ENCODE measurements at regions not wholly inside any gene's neighbourhood (a gene's known extent, or its start where the extent isn't known, plus 50 kb on each side); places are given as distances from the start of the nearest gene placed in this dataset.
"Not testable (repeated sequence)": the region's sequence is repeated elsewhere in the genome, so short reads cannot be mapped to it uniquely, and the experiment has no call there.

DNA sequence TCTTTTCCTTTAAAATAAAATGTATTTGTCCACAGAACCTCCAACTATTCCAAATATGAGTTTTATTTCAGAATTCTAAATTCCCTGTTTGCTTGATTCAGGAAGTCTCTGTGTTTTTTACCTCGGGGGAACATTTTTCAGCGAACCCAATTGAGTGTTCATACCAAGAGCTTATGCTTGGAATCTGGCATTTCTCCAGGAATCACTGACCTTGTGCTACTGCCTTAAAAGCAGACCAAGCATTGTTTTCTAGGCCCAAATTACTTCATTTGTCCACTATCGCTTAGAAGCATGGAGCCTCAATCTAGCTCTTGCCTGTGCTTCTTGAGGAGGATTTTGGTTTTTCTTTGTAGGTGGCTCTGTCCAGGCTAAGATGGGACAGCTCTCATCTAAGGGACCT, 59.4 kb downstream of the EBLN1 start:
- Histone ChIP-seq H3K27me3 (ENCODE audit: control insufficient read depth, insufficient read depth, low read length) (no peaks in the 10 kb centered on the region), H3K36me3 (replicated peaks; ENCODE audit: control insufficient read depth, insufficient read depth, low read length) (no peaks in the 10 kb centered on the region), H3K4me3 (ENCODE audit: insufficient read depth, low read depth, low read length) (no peak overlapping the region)
- DNase-seq, result no peak

DNA sequence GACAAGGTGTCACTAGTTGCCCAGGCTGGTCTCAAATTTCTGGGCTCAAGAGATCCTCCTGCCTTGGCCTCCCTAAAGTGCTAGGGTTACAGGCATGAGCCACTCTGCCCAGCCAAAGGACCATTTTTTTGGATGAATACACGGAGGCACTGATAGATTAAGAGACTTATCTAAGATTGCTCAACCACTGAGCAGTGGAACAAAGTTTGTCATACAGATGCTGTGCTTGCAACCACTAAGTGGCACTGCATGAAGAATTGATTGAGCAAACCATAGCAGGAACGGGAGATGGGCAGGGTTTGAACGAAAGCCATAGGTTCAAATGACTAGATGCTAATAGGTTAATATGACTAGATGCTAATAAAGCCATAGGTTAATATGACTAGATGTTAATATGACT, 61.1 kb downstream of the EBLN1 start:
- Histone ChIP-seq H3K36me3 (replicated peaks; ENCODE audit: control insufficient read depth, insufficient read depth, low read length) (no peaks in the 10 kb centered on the region), H3K4me3 (ENCODE audit: insufficient read depth, low read depth, low read length) (no peak overlapping the region), H3K27me3 (ENCODE audit: control insufficient read depth, insufficient read depth, low read length) (no peaks in the 10 kb centered on the region)
- DNase-seq, result no peak

DNA sequence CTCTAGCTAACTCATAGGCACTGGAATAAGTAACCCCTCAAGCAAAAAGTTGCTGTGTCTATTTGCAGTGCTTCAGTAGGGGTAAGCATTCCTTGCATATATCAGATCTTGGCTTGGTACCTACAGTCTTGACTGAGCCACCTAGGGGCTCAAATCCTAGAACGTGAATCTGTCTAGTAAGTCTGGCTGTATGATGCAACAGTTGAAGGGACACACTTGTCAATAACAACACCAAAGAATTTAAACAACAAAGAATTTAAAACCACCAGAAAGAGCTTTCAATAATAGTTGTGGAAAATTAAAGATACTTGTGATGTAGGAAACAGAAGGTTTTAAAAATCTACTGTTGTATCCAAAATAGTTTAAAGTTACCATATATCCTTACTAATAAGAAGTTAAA, 65.4 kb downstream of the EBLN1 start:
- H3K4me3 ChIP-seq (ENCODE audit: insufficient read depth, low read depth, low read length), result no peak overlapping the region
- no peak for DNase-seq
- no peaks in the 10 kb centered on the region for H3K27me3 ChIP-seq (ENCODE audit: control insufficient read depth, insufficient read depth, low read length)
- H3K36me3 ChIP-seq (replicated peaks; ENCODE audit: control insufficient read depth, insufficient read depth, low read length), result no peaks in the 10 kb centered on the region

DNA sequence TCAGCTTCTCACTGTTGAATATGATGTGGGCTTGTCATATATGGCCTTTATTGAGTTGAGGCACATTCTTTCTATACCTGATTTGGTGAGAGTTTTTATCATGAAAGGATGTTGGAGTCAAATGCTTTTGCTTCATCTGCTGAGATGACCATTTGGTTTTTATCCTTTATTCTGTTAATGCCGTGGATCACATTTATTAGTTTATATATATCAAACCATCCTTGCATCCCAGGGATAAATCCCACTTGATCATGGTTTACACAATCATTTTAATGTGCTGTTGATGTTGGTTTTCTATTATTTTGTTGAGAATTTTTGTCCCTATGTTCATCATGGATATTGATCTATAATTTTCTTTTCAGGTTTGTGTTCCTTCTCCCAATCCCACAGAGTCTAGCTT, 67.0 kb downstream of the EBLN1 start:
- no peak overlapping the region for H3K4me3 ChIP-seq (ENCODE audit: insufficient read depth, low read depth, low read length)
- no peaks in the 10 kb centered on the region for H3K36me3 ChIP-seq (replicated peaks; ENCODE audit: control insufficient read depth, insufficient read depth, low read length)
- DNase-seq, result no peak
- H3K27me3 ChIP-seq (ENCODE audit: control insufficient read depth, insufficient read depth, low read length), result no peaks in the 10 kb centered on the region

DNA sequence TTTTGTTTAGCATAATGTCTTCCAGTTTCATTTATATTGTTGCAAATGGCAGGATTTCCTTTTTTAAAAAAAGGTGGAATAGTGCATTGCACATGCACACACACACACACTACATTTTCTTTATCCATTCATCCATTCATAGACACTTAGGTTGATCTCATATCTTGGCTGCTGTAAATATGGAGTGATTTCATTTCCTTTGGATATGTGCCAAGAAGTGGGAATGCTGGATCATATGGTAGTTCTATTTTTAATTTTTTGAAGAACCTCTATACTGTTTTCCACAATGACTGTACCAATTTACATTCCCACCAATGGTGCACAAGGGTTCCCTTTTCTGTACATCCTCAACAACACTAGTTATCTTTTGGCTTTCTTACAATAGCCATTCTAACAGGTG, 68.9 kb downstream of the EBLN1 start:
- Histone ChIP-seq H3K36me3 (replicated peaks; ENCODE audit: control insufficient read depth, insufficient read depth, low read length) (no peaks in the 10 kb centered on the region), H3K4me3 (ENCODE audit: insufficient read depth, low read depth, low read length) (no peak overlapping the region), H3K27me3 (ENCODE audit: control insufficient read depth, insufficient read depth, low read length) (no peaks in the 10 kb centered on the region)
- no peak for DNase-seq

DNA sequence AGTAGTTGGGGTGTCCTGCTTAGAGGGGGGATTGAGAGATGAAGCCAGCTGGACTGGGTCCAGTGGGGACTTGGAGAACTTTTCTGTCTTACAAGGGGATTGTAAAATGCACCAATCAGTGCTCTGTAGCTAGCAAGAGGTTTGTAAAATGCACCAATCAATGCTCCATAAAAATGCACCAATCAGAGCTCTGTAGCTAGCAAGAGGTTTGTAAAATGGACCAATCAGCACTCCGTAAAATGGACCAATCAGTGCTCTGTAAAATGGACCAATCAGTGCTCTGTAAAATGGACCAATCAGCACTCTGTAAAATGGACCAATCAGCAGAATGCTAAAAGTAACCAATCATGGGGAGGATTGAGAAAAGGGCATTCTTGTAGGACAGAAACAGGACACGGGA, 71.9 kb downstream of the EBLN1 start:
- not testable (repeated sequence) for DNase-seq; H3K27me3 ChIP-seq (ENCODE audit: control insufficient read depth, insufficient read depth, low read length); H3K36me3 ChIP-seq (replicated peaks; ENCODE audit: control insufficient read depth, insufficient read depth, low read length); H3K4me3 ChIP-seq (ENCODE audit: insufficient read depth, low read depth, low read length)

DNA sequence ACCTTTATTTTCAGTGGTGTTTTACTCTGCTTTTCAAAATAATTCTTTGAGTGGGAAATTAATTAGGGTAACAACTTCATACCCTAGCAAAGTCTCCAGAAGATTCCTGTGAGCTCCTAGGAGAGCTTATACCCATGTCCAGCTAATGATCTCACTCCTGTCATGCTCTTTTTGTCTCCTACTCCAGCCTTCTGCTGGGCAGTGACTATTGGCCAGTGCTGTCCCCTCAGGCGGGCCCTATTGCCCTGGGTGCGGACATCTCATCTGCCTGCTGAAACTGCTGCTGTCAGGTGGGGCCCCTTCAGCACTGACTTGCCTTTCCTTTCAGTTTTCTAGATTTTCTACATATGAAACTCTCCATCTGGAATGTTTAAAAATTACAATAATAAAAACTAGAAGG, 80.3 kb downstream of the EBLN1 start:
- no peaks in the 10 kb centered on the region for H3K27me3 ChIP-seq (ENCODE audit: control insufficient read depth, insufficient read depth, low read length)
- H3K36me3 ChIP-seq (replicated peaks; ENCODE audit: control insufficient read depth, insufficient read depth, low read length), result no peaks in the 10 kb centered on the region
- no peak overlapping the region for H3K4me3 ChIP-seq (ENCODE audit: insufficient read depth, low read depth, low read length)
- DNase-seq, result no peak

DNA sequence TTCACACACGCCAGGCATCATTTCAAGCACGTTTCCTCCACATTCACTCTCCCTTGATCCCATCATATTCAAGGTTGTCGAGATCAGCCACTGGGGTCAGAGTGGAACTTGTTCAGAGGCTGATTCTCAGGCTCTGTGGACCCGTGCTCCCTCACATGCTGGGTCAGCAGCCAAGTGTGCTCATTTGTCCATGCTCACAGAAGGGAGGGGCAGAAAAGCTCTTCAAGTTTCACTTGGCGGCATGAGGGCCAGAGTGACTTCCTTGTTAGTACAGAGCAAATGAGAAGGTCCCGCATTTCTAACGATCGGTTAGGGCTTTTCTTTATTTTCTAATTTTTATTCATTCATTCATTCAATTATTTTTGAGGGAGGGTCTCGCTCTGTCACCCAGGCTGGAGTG, 82.2 kb downstream of the EBLN1 start:
- H3K36me3 ChIP-seq (replicated peaks; ENCODE audit: control insufficient read depth, insufficient read depth, low read length), result no peaks in the 10 kb centered on the region
- no peak for DNase-seq

DNA sequence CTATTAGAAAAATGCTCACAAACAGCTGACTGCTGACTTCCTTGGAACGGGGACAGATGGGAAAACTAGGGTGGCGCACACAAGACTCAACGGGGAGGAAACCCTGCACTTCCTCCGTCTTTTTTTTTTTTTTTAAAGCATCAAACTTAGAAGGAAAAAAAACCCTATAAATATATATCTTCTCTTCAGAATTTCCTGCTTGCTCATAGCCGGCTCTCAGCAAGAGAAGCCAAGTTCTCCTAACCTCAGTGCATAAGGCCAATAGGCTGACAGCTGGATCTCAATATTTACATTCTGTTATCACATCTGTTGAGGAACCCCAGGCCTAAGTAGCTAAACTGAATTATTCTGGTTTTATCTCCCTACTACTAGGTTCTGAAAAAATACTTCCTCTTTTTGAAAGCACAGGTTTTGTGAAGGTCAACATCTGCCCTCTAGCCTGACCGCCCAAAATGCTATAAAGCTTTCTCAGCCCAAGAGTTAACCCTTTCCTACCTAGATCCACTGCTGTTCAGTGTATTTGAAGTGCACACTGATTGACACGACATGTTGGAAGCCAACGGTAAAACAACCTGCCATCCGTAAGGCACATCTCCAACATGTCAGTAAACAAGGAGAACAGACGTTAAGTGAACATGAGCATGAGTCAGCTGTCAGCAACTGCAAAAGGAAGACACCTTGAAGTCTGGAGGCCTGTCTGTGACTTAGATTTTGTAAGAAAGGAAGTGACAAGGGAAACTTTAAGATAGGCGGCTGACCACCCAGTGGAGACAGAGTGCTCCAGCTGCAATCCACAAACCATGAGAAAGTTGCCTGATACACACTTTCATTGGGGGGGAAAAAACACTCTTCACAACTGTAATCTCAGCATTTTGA, 83.8 kb downstream of the EBLN1 start:
- Histone ChIP-seq H3K4me3 (ENCODE audit: insufficient read depth, low read depth, low read length) (no peak overlapping the region), H3K27me3 (ENCODE audit: control insufficient read depth, insufficient read depth, low read length) (no peaks in the 10 kb centered on the region), H3K36me3 (replicated peaks; ENCODE audit: control insufficient read depth, insufficient read depth, low read length) (no peaks in the 10 kb centered on the region)
- DNase-seq, result no peak

More for the DNA sequence above, 82.2 kb downstream of the EBLN1 start:
- H3K27me3 ChIP-seq (ENCODE audit: control insufficient read depth, insufficient read depth, low read length), result no peaks in the 10 kb centered on the region
- no peak overlapping the region for H3K4me3 ChIP-seq (ENCODE audit: insufficient read depth, low read depth, low read length)

DNA sequence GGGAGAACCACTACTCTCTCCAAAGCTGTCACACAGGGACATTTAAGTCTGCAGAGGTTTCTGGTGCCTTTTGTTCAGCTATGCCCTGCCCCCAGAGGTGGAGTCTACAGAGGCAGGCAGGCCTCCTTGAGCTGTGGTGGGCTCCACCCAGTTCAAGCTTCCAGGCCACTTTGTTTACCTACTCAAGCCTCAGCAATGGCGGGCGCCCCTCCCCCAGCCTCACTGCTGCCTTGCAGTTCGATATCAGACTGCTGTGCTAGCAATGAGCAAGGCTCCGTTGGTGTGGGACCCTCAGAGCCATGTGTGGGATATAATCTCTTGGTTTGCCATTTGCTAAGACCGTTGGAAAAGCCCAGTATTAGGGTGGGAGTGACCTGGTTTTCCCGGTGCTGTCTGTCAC, 87.0 kb downstream of the EBLN1 start:
- H3K4me3 ChIP-seq (ENCODE audit: insufficient read depth, low read depth, low read length); H3K27me3 ChIP-seq (ENCODE audit: control insufficient read depth, insufficient read depth, low read length); H3K36me3 ChIP-seq (replicated peaks; ENCODE audit: control insufficient read depth, insufficient read depth, low read length); DNase-seq: not testable (repeated sequence)

DNA sequence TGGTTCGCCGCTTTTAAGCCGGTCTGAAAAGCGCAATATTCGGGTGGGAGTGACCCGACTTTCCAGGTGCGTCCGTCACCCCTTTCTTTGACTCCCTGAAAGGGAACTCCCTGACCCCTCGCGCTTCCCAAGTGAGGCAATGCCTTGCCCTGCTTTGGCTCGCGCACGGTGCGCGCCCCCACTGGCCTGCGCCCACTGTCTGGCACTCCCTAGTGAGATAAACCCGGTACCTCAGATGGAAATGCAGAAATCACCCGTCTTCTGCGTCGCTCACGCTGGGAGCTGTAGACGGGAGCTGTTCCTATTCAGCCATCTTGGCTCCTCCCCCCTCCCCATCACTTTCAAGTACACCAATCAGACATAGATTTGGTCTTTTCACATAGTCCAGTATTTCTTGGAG, 88.2 kb downstream of the EBLN1 start:
- H3K36me3 ChIP-seq (replicated peaks; ENCODE audit: control insufficient read depth, insufficient read depth, low read length); H3K4me3 ChIP-seq (ENCODE audit: insufficient read depth, low read depth, low read length); DNase-seq; H3K27me3 ChIP-seq (ENCODE audit: control insufficient read depth, insufficient read depth, low read length): not testable (repeated sequence)

DNA sequence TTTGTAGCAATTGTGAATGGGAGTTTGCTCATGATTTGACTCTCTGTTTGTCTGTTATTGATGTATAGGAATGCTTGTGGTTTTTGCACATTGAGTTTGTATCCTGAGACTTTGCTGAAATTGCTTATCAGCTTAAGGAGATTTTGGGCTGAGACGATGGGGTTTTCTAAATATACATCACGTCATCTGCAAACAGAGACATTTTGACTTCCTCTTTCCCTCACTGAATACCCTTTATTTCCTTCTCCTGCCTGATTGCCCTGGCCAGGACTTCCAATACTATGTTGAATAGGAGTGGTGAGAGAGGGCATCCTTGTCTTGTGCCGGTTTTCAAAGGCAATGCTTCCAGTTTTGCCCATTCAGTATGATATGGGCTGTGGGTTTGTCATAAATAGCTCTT, 96.6 kb downstream of the EBLN1 start:
- not testable (repeated sequence) for DNase-seq; H3K27me3 ChIP-seq (ENCODE audit: control insufficient read depth, insufficient read depth, low read length); H3K4me3 ChIP-seq (ENCODE audit: insufficient read depth, low read depth, low read length); H3K36me3 ChIP-seq (replicated peaks; ENCODE audit: control insufficient read depth, insufficient read depth, low read length)

DNA sequence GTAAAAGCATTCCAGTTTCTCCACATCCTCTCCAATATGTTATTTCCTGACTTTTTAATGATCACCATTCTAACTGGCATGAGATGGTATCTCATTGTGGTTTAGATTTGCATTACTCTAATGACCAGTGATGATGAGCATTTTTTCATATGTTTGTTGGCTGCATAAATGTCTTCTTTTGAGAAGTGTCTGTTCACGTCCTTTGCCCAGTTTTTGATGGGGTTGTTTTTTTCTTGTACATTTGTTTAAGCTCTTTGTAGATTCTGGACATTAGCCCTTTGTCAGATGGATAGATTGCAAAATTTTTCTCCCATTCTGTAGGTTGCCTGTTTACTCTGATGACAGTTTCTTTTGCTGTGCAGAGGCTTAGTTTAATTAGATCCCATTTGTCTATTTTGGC, 97.7 kb downstream of the EBLN1 start:
- not testable (repeated sequence) for H3K36me3 ChIP-seq (replicated peaks; ENCODE audit: control insufficient read depth, insufficient read depth, low read length); H3K27me3 ChIP-seq (ENCODE audit: control insufficient read depth, insufficient read depth, low read length); DNase-seq; H3K4me3 ChIP-seq (ENCODE audit: insufficient read depth, low read depth, low read length)

DNA sequence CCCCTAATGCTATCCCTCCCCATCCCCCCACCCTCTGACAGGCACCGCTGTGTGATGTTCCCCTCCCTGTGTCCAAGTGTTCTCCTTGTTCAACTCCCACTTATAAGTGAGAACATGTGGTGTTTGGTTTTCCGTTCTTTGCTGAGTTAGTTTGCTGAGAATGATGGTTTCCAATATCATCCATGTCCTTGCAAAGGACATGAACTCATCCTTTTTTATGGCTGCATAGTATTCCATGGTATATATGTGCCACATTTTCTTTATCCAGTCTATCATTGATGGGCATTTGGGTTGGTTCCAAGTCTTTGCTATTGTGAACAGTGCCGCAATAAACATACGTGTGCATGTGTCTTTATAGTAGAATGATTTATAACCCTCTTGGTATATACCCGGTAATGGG, 98.2 kb downstream of the EBLN1 start:
- DNase-seq; H3K36me3 ChIP-seq (replicated peaks; ENCODE audit: control insufficient read depth, insufficient read depth, low read length); H3K4me3 ChIP-seq (ENCODE audit: insufficient read depth, low read depth, low read length); H3K27me3 ChIP-seq (ENCODE audit: control insufficient read depth, insufficient read depth, low read length): not testable (repeated sequence)

DNA sequence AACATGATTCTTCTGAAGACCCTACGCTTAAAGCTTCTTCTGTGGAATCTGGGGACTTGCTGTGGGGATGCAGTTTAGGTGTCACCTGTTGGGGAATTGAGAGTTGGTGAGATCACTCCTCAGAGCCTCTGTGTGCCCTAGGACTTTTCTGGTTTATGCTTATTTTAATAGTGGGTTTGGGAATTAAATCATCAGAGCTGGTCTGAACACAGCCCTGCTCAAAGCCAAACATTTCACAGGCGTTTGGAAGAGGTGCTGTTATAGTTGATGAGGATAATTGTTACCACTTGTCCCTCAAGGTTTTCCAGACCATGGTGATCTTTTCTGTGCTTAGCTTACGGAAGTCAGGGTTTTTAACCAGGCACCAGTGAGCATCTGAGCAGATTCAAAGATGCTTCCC, 106.1 kb downstream of the EBLN1 start:
- DNase-seq, result no peak
- Histone ChIP-seq H3K27me3 (ENCODE audit: control insufficient read depth, insufficient read depth, low read length) (no peaks in the 10 kb centered on the region), H3K4me3 (ENCODE audit: insufficient read depth, low read depth, low read length) (no peak overlapping the region), H3K36me3 (replicated peaks; ENCODE audit: control insufficient read depth, insufficient read depth, low read length) (no peaks in the 10 kb centered on the region)

DNA sequence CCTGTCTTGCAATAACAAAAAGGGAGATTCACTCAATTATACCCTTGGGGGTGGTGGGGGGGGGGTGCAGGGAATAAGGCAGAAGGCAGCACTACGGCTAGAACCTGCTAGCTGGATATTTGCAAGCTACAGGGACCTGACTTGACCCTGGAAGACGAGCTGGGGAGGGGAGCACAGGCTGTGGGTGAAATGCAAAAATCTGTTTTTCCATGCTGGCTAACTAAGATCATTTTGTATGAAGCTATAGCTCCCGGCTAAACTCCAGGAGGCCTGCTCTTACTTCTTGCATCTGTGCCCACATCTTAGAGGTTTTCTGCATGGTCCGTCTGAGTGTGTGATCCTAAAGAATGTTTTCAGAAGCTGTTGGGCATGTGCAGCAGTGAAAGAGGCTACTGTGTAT, 106.6 kb downstream of the EBLN1 start:
- Histone ChIP-seq H3K4me3 (ENCODE audit: insufficient read depth, low read depth, low read length) (no peak overlapping the region), H3K27me3 (ENCODE audit: control insufficient read depth, insufficient read depth, low read length) (no peaks in the 10 kb centered on the region), H3K36me3 (replicated peaks; ENCODE audit: control insufficient read depth, insufficient read depth, low read length) (no peaks in the 10 kb centered on the region)
- no peak for DNase-seq

Data from H7 (cell line).